NT2/D1 (cell line): ENCODE measurements at regions not wholly inside any gene's neighbourhood (a gene's known extent, or its start where the extent isn't known, plus 50 kb on each side); places are given as distances from the start of the nearest gene placed in this dataset.

Experiments
- DNase-seq: peaks from one replicate; pipeline ENCODE4 v3.0.0-alpha.2; 2011; ENCODE audit warnings: low read depth, low spot score
- H3K27me3 ChIP-seq: 2 replicates; pipeline ENCODE4 v1.6.0; 2011; ENCODE audit warnings: mild to moderate bottlenecking; ENCODE audit not compliant: insufficient read length, insufficient read depth
- H3K36me3 ChIP-seq: 2 replicates; pipeline ENCODE4 v1.6.1; 2011; ENCODE audit warnings: mild to moderate bottlenecking, low read length, mixed read lengths; ENCODE audit not compliant: insufficient read depth, insufficient read length
- H3K4me1 ChIP-seq: 2 replicates; pipeline ENCODE4 v1.5.1; 2011; ENCODE audit not compliant: insufficient read depth, insufficient read length
- H3K4me3 ChIP-seq: 2 replicates; pipeline ENCODE4 v1.5.1; 2011; ENCODE audit warnings: low read depth; ENCODE audit not compliant: insufficient read length
- H3K9ac ChIP-seq: 2 replicates; pipeline ENCODE4 v1.6.0; 2011; ENCODE audit warnings: low read depth; ENCODE audit not compliant: insufficient read length
- H3K9me3 ChIP-seq: 2 replicates; pipeline ENCODE4 v1.5.1; 2011; ENCODE audit warnings: mild to moderate bottlenecking, low read length; ENCODE audit not compliant: insufficient read depth
- SUZ12 ChIP-seq: IDR thresholded peaks from 2 replicates; pipeline ENCODE4 v1.6.1; 2011; ENCODE audit not compliant: insufficient read length, insufficient read depth; ENCODE audit errors: extremely low read depth
- YY1 ChIP-seq: IDR thresholded peaks from 2 replicates; pipeline ENCODE4 v1.6.1; 2011; ENCODE audit not compliant: insufficient read length, insufficient read depth
- ZNF274 ChIP-seq: IDR thresholded peaks from 2 replicates; pipeline ENCODE4 v1.6.1; 2011; ENCODE audit warnings: mild to moderate bottlenecking, low read depth, low read length

DNA sequence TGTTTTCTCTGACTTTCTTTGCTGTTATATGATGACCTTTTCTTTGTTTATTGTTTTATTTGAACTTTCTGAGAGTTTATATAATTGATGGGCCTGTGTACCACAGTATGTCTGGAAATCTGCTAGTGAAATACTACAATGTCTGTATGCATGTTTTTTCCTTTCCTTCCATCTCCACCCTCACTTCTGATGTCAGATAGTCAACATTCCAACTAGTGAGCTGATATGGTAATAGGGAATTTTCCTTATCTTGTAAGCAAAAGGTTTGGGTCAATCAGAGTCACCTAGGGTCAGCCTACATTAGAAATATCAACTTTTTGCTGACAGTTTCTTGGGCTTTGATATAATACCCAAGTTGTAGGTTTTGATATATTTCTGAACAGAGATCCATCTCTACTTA is 103.2 kb downstream of the MAT2B start:
- H3K9ac ChIP-seq, result no peak overlapping the region
- H3K27me3 ChIP-seq, result no peaks in the 10 kb centered on the region
- H3K36me3 ChIP-seq, result no peaks in the 10 kb centered on the region
- no peaks in the 10 kb centered on the region for H3K9me3 ChIP-seq
- TF ChIP-seq ZNF274, result no peak
- no peak for TF ChIP-seq YY1
- no peak for TF ChIP-seq SUZ12
- H3K4me3 ChIP-seq, result no peak overlapping the region
- no peak for DNase-seq
- no peaks in the 10 kb centered on the region for H3K4me1 ChIP-seq

DNA sequence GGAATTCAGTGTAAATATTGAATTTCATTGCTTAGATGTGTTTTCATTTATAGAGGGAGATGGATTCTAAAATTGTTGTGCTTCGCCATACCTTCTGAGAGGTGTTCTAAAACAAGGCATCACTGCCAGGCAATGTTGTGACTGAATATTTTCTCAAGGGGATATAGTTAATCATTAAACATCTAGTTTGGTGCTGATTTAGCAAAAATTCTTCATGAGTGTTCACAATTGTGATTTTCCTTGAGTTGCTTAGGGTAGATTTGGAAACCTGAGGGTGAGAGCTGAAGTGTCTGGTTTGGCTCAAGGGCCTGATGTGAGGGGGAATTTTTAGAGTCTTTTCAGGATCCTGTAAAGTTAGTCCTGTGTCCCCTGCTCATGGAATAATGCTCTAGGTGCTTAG is 104.5 kb downstream of the MAT2B start:
- H3K27me3 ChIP-seq, result no peaks in the 10 kb centered on the region
- no peaks in the 10 kb centered on the region for H3K9me3 ChIP-seq
- DNase-seq, result no peak
- H3K4me1 ChIP-seq, result no peaks in the 10 kb centered on the region
- no peak overlapping the region for H3K9ac ChIP-seq
- TF ChIP-seq ZNF274, result no peak
- no peak for TF ChIP-seq SUZ12
- TF ChIP-seq YY1, result no peak
- H3K4me3 ChIP-seq, result no peak overlapping the region
- no peaks in the 10 kb centered on the region for H3K36me3 ChIP-seq

DNA sequence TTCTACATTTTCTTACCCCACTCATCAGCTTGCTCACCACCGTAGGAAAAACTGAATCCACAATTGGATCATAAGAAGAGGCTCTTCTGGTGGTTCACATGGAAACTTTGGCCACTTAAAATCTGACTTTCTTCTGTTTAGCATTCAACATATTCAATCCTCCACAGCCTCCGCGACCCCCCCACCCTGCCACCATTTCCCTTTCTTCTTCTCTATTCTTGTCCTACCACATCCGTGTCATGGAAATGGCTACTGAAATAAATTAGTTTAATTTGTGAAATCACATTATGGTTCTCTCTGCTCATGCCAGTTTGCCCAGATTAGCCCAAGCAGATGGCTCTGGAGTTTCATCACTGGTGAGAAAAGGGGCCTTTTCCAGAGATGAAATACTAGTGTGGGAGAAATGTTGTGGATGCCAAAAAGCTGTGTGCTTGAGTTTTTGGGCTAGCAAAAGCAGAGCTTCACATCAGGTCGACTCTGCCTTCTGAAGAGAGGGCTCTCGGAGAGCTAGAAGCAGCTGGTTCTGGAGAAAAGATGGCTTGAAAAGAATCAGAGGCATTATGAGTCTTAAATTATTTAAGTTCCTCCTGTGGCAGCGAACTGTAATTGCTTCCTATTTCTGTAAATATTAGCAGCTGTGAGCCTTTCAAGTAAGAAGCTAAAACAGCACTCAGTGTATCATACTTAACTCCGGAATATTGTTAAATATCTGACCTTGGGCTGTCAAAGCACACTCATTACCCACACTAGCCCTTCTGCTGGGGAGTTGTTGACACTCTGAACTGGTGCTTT is 107.1 kb downstream of the MAT2B start:
- H3K36me3 ChIP-seq, result no peaks in the 10 kb centered on the region
- no peak for DNase-seq
- H3K27me3 ChIP-seq, result no peaks in the 10 kb centered on the region
- no peak overlapping the region for H3K9ac ChIP-seq
- H3K9me3 ChIP-seq, result no peaks in the 10 kb centered on the region
- TF ChIP-seq YY1, result no peak
- TF ChIP-seq SUZ12, result no peak
- TF ChIP-seq ZNF274, result no peak
- H3K4me3 ChIP-seq, result no peak overlapping the region
- no peaks in the 10 kb centered on the region for H3K4me1 ChIP-seq

DNA sequence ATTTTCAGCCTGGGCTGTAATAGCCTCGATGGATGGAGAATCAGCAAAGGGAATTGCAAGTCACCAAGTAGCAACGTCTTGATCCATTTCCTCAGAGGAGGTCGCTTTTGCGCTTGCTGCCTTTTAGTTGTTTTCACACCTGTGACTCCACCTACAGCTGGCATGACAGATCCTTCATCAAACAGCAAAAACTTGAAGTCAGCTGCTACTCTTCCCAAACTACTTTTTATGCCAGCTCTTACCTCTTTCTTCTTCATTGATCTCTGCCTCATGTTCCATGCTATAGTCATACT is 107.7 kb downstream of the MAT2B start:
- TF ChIP-seq YY1 (no peak), ZNF274 (no peak), SUZ12 (no peak)
- H3K27me3 ChIP-seq, result no peaks in the 10 kb centered on the region
- H3K9me3 ChIP-seq, result no peaks in the 10 kb centered on the region
- no peak for DNase-seq
- no peak overlapping the region for H3K4me3 ChIP-seq
- no peaks in the 10 kb centered on the region for H3K4me1 ChIP-seq
- no peaks in the 10 kb centered on the region for H3K36me3 ChIP-seq
- H3K9ac ChIP-seq, result no peak overlapping the region

DNA sequence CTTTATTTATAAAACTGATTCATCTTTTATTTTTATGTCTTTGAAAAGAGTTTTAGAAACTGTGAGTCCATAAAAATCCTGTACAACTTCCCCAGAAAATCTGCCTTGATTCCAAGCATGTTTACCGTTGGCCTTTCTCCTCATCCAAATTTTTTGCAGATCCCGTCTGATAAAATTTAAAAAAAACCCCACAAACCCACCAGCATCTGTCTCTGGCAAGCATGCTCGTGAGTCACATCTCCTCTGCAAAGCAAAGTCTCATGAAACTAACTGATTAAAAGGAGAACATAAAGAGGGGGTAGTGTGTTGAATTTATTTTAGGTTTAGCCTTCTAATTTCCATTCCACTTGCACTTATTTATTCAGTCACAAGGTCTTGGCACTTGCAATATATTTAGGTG is 109.4 kb downstream of the MAT2B start:
- Histone ChIP-seq H3K36me3 (no peaks in the 10 kb centered on the region), H3K9me3 (no peaks in the 10 kb centered on the region), H3K4me1 (no peaks in the 10 kb centered on the region), H3K27me3 (no peaks in the 10 kb centered on the region), H3K4me3 (no peak overlapping the region), H3K9ac (no peak overlapping the region)
- DNase-seq, result no peak
- no peak for TF ChIP-seq ZNF274
- no peak for TF ChIP-seq YY1
- no peak for TF ChIP-seq SUZ12

DNA sequence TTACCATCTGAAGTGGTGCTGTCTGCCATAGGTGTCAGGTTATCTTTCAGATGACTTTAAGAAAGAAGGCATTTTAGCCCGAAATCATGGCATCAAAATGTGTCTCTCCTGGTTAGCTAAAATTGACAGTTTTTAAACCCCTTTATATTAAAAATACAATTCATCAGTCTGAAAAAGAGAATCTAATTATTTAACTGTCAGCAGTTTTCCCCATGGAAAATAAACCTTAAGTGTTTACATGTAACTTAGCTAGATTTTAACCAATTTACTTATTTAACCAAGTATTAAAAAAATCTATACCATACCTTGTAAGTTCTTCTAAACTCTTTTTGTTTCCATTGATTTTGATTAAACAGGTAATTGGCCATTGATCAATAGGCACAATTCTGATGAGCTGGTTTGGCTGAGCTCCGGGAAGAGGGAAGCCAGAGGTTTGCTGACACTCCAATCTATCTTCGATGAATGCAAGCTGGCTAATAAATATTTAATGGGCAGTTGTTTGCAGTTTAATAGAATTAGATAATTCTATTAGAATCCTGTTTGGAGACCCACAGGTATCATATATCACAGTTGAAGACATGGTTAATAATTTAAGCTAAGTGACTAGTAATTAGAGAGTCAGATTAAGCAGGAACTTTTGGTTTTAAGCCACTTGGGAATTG is 114.0 kb downstream of the MAT2B start:
- Histone ChIP-seq H3K36me3 (no peaks in the 10 kb centered on the region), H3K9ac (no peak overlapping the region), H3K9me3 (no peaks in the 10 kb centered on the region), H3K4me3 (no peak overlapping the region), H3K4me1 (no peaks in the 10 kb centered on the region), H3K27me3 (no peaks in the 10 kb centered on the region)
- no peak for DNase-seq
- TF ChIP-seq SUZ12, result no peak
- no peak for TF ChIP-seq ZNF274
- TF ChIP-seq YY1, result no peak

DNA sequence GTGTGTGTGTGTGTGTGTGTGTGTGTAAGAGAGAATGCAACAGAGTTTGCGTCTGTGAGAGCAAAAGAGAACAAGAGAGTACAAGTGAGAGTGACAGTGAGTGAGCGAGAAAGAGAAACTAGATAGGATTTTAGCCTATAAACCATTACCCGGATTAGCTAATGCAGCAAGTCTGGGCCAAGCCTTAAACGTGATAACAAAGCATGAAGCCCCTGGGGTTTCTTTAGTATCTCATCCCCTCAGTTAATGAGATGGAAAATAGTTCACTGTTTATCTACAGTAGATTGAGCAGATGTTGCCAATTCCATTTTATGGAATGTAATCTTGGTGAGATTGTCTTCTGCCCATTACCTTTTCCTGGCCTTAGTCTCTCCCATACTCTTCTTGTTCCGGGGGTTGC is 114.5 kb downstream of the MAT2B start:
- H3K4me3 ChIP-seq, result no peak overlapping the region
- no peaks in the 10 kb centered on the region for H3K36me3 ChIP-seq
- H3K9ac ChIP-seq, result no peak overlapping the region
- no peak for TF ChIP-seq SUZ12
- TF ChIP-seq YY1, result no peak
- TF ChIP-seq ZNF274, result no peak
- H3K4me1 ChIP-seq, result no peaks in the 10 kb centered on the region
- DNase-seq, result no peak
- no peaks in the 10 kb centered on the region for H3K9me3 ChIP-seq
- no peaks in the 10 kb centered on the region for H3K27me3 ChIP-seq

DNA sequence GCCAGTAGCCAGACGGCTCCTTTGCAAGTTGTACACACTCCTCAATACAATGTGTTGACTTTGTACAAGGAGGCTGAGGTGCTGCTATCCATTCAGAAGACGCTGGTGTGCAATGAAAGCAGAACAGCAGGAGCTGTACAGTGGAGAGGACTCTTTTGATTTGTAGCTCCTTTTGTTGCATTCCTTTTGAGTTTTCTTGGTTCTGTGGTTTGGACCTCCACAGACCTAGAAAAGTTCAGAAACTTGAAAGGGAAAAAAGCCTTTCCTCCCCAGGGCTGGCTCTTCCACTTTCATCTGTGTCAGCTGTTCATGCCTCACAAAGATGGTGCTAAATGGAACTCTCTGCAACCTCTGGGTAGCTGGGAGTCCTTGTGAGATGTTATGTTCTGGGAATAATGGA is 117.4 kb downstream of the MAT2B start:
- Histone ChIP-seq H3K9ac (no peak overlapping the region), H3K9me3 (no peaks in the 10 kb centered on the region), H3K4me1 (no peaks in the 10 kb centered on the region), H3K4me3 (no peak overlapping the region), H3K36me3 (no peaks in the 10 kb centered on the region), H3K27me3 (no peaks in the 10 kb centered on the region)
- TF ChIP-seq SUZ12 (no peak), YY1 (no peak)
- DNase-seq, result no peak
